H7 (cell line): ENCODE measurements at regions not wholly inside any gene's neighbourhood (a gene's known extent, or its start where the extent isn't known, plus 50 kb on each side); places are given as distances from the start of the nearest gene placed in this dataset.
A peak's percentile ranks its signal among the peaks of the same experiment; 100 is the strongest.
"Not testable (repeated sequence)": the region's sequence is repeated elsewhere in the genome, so short reads cannot be mapped to it uniquely, and the experiment has no call there.

ENCODE experiments used
- DNase-seq: peaks from one replicate; pipeline ENCODE4 v3.0.0; 2012
- H3K27me3 ChIP-seq: 2 replicates; pipeline ENCODE4 v1.6.0; 2011; ENCODE audit warnings: mild to moderate bottlenecking, low read length; ENCODE audit not compliant: control insufficient read depth, insufficient read depth
- H3K36me3 ChIP-seq: replicated peaks from 2 replicates; pipeline ENCODE4 v1.5.1; 2011; ENCODE audit warnings: low read length; ENCODE audit not compliant: control insufficient read depth, insufficient read depth
- H3K4me3 ChIP-seq: 2 replicates; pipeline ENCODE4 v1.5.1; 2011; ENCODE audit warnings: low read depth, mild to moderate bottlenecking, control low read depth, low read length, moderate library complexity; ENCODE audit not compliant: insufficient read depth

- H3K36me3 ChIP-seq, result no peaks in the 10 kb centered on the region
- no peaks in the 10 kb centered on the region for H3K27me3 ChIP-seq
- no peak for DNase-seq
- no peak overlapping the region for H3K4me3 ChIP-seq
Measured at GRCh38 chr2:118580651-118581050, 266.8 kb downstream of the EN1 start.

GRCh38 chr2:118580107-118580506 is 267.3 kb downstream of the EN1 start:
- DNase-seq, result no peak
- Histone ChIP-seq H3K27me3 (no peaks in the 10 kb centered on the region), H3K36me3 (no peaks in the 10 kb centered on the region), H3K4me3 (no peak overlapping the region)

GRCh38 chr2:118577202-118577601 is 270.2 kb downstream of the EN1 start:
- no peak for DNase-seq
- Histone ChIP-seq H3K27me3 (no peaks in the 10 kb centered on the region), H3K4me3 (no peak overlapping the region), H3K36me3 (no peaks in the 10 kb centered on the region)

- DNase-seq, result no peak
- H3K36me3 ChIP-seq, result no peaks in the 10 kb centered on the region
- H3K27me3 ChIP-seq, result no peaks in the 10 kb centered on the region
- H3K4me3 ChIP-seq, result no peak overlapping the region
Measured at GRCh38 chr2:118576109-118576855, 271.2 kb downstream of the EN1 start.

DNA sequence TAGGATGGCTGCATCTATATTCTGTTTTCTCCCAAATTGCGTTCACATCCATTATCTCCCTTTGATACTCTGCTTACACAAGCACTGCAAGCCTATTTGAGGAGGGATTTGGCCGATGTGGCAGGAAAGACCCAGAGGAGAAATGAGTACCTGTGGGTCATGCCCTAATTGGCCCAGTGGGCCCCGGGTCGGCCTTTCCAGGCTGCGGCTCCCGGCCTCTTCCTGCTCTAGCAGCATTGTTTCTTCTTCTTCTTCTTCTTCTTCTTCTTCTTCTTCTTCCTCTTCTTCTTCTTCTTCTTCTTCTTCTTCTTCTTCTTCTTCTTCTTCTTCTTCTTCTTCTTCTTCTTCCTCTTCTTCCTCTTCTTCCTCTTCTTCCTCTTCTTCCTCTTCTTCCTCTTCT is 275.1 kb downstream of the EN1 start:
- not testable (repeated sequence) for H3K27me3 ChIP-seq, H3K4me3 ChIP-seq, H3K36me3 ChIP-seq, DNase-seq

DNA sequence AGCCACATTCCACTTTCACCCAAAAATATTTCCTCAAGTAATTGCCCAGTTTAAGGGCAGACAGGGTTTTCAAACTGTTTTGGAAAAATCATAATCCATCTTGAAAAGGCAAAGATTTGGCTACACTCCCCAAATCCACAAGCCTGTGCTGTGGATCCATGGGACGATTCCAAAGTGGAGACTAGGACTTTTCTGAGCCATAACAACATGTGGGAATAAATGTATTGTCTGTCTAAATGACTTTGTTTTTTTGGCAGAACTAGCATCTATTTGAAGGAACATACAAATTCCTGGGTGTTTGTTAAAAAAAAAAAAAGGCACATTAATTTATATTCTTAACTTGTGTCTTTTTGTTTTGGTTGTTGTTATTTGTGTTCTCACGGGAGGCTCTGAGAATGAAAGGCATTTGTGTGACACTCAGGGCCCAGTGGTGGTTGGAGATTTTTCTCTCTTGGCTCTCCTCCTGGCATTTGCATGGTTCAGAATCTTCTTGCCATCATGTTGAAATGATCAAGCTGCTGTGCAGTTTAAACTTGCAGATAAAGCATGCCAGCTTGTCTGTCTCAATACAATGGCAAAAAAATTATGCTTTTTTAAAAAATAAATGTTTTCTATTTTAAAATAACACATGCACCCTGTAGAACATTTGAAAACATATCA is 277.4 kb downstream of the EN1 start:
- H3K36me3 ChIP-seq, result no peaks in the 10 kb centered on the region

DNA sequence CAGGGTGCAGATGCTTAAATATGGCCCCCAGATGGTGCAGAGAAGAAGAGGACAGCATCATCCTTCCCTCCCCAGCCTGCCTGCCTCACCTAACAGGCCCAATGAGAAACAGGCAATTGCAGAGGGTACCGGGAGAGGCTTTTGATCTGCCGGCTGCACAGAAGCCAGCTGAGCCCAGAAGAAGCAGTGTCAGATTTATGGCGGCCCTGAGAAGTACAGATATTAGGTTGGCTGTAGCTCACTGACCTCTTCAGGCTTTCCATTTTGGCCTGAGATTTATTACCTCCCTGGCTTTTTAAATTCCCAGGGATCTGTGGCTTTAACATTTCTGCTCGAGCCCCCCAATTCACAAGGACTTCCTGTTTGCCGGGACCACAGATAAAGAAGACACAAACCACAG is 278.7 kb downstream of the EN1 start:
- no peaks in the 10 kb centered on the region for H3K27me3 ChIP-seq
- H3K4me3 ChIP-seq, result no peak overlapping the region
- no peak for DNase-seq
- no peaks in the 10 kb centered on the region for H3K36me3 ChIP-seq

More for the DNA sequence above, 277.4 kb downstream of the EN1 start:
- Histone ChIP-seq H3K27me3 (no peaks in the 10 kb centered on the region), H3K4me3 (no peak overlapping the region)
- no peak for DNase-seq

- Histone ChIP-seq H3K36me3 (no peaks in the 10 kb centered on the region), H3K27me3 (no peaks in the 10 kb centered on the region), H3K4me3 (no peak overlapping the region)
- DNase-seq, result no peak
Measured at GRCh38 chr2:118565786-118566540, 281.5 kb downstream of the EN1 start.

GRCh38 chr2:118565301-118565700 is 282.1 kb downstream of the EN1 start:
- Histone ChIP-seq H3K4me3 (no peak overlapping the region), H3K36me3 (no peaks in the 10 kb centered on the region), H3K27me3 (no peaks in the 10 kb centered on the region)
- DNase-seq, result peak; percentile 22

DNA sequence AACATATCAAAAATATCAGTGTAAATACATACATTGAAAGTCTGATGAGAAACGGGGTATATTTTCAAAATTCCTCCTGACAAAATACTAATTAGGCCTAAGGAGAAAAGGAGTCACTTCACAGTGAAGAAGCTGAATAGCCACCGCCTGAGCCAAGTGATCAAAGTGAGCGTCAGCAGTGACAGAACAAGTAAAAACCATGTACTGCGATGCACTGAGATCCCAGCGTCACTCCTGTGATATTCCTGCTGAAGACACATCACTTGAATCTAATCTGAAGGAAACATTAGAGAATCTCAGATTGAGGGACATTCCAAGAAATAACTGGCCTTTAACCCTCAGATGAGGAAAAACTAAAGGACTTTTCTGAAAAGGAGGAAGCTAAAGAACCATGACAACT is 285.3 kb downstream of the EN1 start:
- Histone ChIP-seq H3K27me3 (no peaks in the 10 kb centered on the region), H3K36me3 (no peaks in the 10 kb centered on the region), H3K4me3 (no peak overlapping the region)
- DNase-seq, result no peak

DNA sequence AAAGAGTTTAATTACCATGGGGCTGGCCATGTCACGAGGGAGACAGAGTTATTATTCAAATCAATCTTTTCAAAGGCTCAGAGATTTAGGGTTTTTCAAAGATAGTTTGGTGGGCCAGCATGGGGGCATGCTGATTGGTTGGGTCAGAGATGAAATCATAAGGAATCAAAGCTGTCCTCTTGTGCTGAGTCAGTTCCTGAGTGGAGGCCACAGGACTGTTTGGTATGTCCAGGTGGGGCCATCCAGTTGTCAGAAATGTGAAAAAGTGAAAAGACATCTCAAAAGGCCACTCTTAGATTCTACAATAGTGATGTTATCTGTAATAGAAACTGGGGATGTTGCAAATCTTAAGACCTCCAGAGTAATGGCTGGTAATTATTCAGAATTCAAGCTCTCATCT is 288.6 kb downstream of the EN1 start:
- no peak for DNase-seq
- no peaks in the 10 kb centered on the region for H3K36me3 ChIP-seq
- H3K4me3 ChIP-seq, result no peak overlapping the region
- no peaks in the 10 kb centered on the region for H3K27me3 ChIP-seq

DNA sequence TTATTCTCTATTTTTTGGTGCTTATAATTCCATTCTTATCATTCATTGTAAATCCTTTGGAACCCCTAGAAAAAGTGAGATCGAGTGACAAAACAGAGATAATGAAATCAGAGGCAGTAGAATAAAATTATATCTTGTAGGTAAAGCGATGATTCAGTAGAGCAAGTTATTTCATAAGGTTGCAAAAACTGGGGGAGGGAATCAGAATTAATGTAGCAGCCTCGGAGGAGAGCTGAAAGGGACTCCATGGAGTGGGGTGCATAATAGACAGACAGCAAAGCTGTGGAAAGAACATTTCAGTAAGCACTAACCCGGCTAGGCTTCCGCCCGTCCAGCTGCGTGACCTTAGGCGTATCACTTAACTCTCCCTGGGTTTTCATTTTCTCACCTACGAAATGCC is 289.7 kb downstream of the EN1 start:
- DNase-seq, result no peak
- Histone ChIP-seq H3K36me3 (no peaks in the 10 kb centered on the region), H3K4me3 (no peak overlapping the region), H3K27me3 (no peaks in the 10 kb centered on the region)

DNA sequence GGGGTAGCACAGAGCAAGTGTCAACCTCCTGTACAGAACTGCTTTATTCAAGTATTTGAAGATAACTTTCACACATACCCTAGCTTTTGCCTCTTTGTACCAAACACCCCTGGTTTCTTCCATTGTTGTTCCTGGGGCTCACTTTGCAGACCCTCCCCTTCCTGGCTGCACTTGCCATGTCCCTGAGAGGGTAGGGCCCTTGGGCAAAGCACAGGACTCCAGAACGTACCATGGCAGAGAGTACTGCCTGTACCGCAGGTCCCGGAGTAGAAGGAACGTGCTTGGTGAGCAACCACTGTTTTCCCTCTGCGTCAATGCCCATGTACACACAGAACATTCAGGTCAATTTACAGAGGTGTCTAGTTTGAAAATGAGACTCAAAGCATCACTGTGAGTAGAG is 290.4 kb downstream of the EN1 start:
- Histone ChIP-seq H3K27me3 (no peaks in the 10 kb centered on the region), H3K36me3 (no peaks in the 10 kb centered on the region), H3K4me3 (no peak overlapping the region)
- no peak for DNase-seq

- no peak for DNase-seq
- Histone ChIP-seq H3K4me3 (no peak overlapping the region), H3K27me3 (no peaks in the 10 kb centered on the region), H3K36me3 (no peaks in the 10 kb centered on the region)
Measured at GRCh38 chr2:118554616-118555015, 292.8 kb downstream of the EN1 start.

DNA sequence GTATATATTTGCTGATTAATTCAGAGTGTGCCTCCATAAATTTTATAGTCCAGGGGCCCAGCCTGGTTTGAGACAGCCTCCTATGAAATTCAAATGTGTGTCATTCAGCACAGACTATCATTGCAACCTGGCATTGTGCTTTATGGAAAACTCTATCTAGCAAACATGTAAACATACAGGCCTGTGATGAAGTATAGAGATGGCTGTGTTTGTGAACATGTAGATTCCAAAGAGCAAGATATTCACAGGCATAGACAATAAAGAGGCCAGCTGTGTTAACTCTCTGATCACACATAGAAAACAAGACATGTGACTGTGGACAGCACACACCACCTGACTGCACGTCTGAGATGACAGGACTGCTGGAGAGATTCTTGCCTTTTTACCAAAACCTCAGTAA is 297.9 kb downstream of the EN1 start:
- Histone ChIP-seq H3K27me3 (no peaks in the 10 kb centered on the region), H3K4me3 (no peak overlapping the region), H3K36me3 (no peaks in the 10 kb centered on the region)
- DNase-seq, result no peak
